GM18507 (cell line): ENCODE measurements at regions not wholly inside any gene's neighbourhood (a gene's known extent, or its start where the extent isn't known, plus 50 kb on each side); places are given as distances from the start of the nearest gene placed in this dataset.

Experiments used
- DNase-seq: peaks from one replicate; pipeline ENCODE4 v3.0.0; 2011; ENCODE audit warnings: low read depth; ENCODE audit not compliant: insufficient read length; ENCODE audit errors: extremely low spot score
- FAIRE-seq: peaks from 2 replicates; lab custom pipeline; 2011; peaks lifted over from hg19 to GRCh38; lab: Jason Lieb, UNC

GRCh38 chr13:73292127-73292526 is 233.3 kb downstream of the KLF5 start:
- DNase-seq: no peak
- no peak for FAIRE-seq

DNA sequence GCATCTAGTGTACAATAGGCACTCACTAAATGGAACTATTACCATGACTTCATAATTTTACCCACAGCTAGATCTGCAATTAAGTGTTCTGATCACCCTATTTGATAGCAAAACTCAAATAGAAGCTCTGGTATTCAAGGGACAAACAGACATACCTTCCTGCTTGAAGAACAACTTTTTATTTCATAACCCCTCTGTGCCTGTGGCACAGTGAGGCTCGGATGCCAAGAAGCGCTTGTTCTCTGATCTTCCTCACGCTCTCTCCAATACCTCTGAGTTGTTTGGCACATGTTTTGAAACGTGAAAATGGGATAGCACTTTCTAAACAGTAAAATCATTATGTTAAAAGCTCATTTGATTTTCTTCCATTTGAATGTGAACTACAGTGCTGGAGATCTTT is 232.0 kb downstream of the KLF5 start:
- FAIRE-seq (no peak), DNase-seq (no peak)

DNA sequence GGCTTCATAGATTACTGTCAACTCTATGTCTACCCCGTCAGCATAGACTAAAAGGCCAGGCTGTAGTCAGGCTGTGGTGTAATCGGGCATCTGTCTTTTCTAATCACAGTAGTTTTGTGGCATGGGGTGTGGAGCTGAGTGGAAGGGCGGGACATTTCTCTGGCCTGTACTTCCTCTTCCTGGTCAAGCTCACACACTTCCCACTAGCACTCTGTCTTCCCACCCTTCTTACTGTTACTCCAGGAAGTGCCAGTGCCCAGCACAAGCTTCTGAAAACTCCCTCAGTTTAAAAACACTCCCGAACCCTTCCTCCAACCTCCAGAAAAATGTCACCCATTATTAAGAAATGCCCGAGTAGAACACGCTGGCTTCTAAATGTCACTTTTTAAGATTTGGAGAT is 229.8 kb downstream of the KLF5 start:
- FAIRE-seq (no peak), DNase-seq (no peak)

DNA sequence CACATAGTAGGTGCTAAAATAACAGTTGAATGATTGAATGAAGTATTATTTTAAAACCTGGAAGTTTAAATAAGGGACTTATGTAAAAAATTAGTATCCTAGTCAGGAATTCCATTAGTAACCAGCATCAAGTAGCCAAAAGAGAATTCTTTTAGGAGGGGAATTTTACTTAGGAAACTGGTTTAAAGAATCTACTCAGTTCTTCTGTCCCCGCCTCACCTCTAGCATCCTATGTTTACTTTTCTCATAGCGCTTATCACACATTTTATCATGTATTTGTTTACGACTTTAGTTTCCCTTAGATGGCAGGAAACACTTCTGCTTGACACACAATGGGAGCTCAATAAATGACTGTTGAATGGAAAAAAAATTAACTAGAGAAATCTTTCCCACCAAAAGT is 229.0 kb downstream of the KLF5 start:
- FAIRE-seq (no peak), DNase-seq (no peak)

- DNase-seq: no peak
These were observed 228.3 kb downstream of the KLF5 start for GRCh38 chr13:73286942-73287620.

DNA sequence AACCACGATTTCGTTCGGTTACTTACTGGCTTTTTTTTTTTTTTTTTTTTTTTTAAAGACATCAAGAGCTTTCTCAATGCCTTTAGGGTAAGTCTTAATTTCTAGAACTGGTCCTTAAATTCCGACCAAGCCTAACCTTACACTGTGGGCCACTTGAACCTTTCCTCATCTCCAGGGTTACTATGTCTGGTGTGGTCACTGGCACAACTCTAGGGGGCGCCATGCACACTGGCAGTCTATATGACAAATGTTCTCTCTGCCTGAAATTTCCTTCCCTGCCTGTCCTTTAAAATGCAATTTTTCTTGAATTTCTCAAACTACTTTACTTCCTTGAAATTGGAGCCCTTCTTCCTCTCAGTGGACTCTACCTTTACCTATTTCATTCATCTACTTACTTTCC is 227.4 kb downstream of the KLF5 start:
- DNase-seq (no peak), FAIRE-seq (no peak)

More at GRCh38 chr13:73286942-73287620, 228.3 kb downstream of the KLF5 start:
- no peak for FAIRE-seq

GRCh38 chr13:73284081-73284874 is 225.5 kb downstream of the KLF5 start:
- no peak for DNase-seq

GRCh38 chr13:73283636-73284035 is 224.8 kb downstream of the KLF5 start:
- FAIRE-seq (no peak), DNase-seq (no peak)

More at GRCh38 chr13:73284081-73284874, 225.5 kb downstream of the KLF5 start:
- FAIRE-seq: no peak

DNA sequence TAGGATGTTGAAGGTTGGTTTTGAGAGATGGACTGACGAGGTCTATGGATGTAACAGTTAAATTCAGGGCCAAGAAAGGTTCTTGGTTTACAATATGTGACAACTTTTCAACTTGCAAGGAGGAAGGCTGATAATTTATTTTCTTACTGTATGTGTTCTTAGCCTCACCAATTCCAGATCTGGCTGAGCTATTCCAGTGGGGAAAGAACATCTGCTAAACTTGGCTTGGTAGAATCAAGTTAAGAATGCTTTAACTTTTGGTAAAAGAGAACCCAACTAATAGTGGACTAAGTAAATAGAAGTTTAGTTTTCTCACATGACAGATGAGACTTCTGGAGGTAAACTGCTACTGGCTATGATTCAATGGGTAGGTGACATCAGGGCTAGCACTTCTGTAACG is 222.9 kb downstream of the KLF5 start:
- no peak for DNase-seq
- no peak for FAIRE-seq

- no peak for FAIRE-seq
- no peak for DNase-seq
These were observed 219.4 kb downstream of the KLF5 start for GRCh38 chr13:73278186-73278585.

DNA sequence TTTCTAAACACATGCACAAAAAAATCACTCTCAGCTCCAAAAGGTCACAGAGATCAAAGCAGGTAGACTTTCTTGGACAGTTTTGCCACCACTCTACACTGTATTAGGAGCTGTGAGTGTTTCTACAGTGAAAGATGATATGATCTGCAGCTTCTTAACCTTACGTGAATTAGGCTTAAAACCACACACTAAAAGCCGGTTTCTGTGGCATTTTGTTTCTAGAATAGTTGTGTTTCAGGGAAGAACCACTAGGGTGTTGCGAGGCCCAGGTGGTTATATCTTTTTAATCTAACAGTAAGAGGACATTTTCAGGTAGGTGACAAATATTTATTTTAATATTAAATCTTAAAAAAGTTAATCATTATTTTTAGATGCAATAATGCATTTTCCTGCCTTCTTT is 216.4 kb downstream of the KLF5 start:
- DNase-seq: no peak
- no peak for FAIRE-seq

- no peak for DNase-seq
These were observed 215.3 kb downstream of the KLF5 start for GRCh38 chr13:73274147-73274546.

GRCh38 chr13:73273745-73274144 is 214.9 kb downstream of the KLF5 start:
- DNase-seq (no peak), FAIRE-seq (no peak)

More at GRCh38 chr13:73274147-73274546, 215.3 kb downstream of the KLF5 start:
- FAIRE-seq: no peak

- FAIRE-seq: no peak
These were observed 214.5 kb downstream of the KLF5 start for GRCh38 chr13:73273276-73273675.

DNA sequence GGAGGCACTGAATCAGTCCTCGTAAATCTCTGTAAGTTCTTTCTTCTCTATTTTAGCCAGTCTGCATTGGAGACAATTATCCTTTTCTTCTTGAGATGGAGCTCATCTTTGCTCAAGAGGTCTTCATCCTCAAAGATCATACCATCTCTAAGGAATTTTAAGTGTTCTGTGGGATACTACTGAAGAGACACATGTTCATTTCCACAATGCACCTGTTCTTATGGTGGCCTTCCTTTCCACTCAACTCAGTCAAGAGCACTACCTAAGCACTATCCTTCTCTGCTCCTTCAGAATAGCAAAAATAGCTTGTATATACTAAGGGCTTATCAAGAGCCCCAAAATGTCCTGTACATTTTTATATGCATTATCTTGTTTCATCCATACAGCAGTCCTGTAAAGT is 214.0 kb downstream of the KLF5 start:
- FAIRE-seq: no peak

More at GRCh38 chr13:73273276-73273675, 214.5 kb downstream of the KLF5 start:
- no peak for DNase-seq

GRCh38 chr13:73268306-73268705 is 209.5 kb downstream of the KLF5 start:
- no peak for DNase-seq
- no peak for FAIRE-seq

More for the DNA sequence above, 214.0 kb downstream of the KLF5 start:
- no peak for DNase-seq

DNA sequence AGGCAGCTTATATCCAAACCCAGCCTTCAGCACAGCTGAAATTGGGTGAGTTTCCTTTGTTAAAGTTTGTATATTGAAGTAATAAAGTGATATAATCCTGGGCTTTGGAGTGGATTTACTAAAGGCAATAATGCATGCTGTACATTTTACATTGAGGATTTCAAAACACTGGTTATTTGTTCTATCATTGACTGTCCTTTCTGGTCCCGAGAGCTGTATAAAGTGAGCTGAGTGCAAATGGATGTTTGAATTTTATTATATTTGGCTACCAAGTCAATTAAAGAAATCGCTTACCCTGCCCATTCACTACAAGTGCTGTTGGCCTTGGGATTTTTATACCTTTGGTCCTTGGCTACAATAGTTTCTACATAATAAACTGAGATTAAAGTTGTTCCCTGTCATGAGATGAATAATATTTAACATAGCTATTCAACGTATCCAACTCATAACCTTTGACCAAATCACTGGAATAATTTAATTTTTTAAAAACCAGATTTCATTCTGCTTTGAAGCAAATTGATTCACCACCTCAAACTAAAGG is 207.9 kb downstream of the KLF5 start:
- no peak for FAIRE-seq
- DNase-seq: no peak

DNA sequence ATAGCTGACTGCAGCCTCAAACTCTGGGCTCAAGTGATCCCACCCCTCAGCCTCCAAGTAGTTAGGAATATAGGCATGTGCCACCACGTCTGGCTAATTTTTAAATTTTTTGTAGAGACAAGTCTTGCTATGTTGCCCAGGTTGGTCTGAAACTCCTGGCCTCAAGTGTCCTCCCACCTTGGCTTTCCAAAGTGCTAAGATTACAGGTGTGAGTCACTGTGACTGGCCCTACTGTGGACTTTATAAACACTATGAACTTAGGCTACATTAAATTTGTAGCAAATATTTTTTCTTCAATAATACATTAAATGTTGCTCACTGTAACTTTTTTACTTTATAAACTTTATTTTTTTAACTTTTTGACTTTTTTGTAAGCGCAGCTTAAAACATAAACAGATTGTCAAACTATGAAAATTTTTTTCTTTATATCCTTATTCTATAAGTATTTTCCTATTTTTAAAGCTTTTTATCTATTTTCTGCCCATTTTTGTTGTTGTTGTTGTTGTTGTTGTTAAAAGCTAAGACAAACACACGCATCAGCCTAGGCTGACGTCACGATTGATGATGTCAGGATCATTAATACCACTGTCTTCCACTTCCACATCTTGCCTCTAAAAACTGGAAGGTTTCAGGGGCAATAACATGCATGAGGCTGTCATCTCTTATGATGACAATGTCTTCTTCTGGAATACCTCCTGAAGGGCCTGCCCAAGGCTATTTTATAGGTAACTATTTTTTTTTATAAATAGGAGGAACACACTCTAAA is 204.2 kb downstream of the KLF5 start:
- FAIRE-seq: no peak
- DNase-seq: no peak

GRCh38 chr13:73261739-73262216 is 203.0 kb downstream of the KLF5 start:
- FAIRE-seq (no peak), DNase-seq (no peak)
